LNCAP (cell line): ENCODE measurements at regions not wholly inside any gene's neighbourhood (a gene's known extent, or its start where the extent isn't known, plus 50 kb on each side); places are given as distances from the start of the nearest gene placed in this dataset.

Experiments used
- TF ChIP-seq, protein P1 (sequence below): fragments of 450-650 bp; IDR thresholded peaks from 2 replicates; pipeline ENCODE4 v1.5.1; 2017; ENCODE audit warnings: mild to moderate bottlenecking

DNA sequence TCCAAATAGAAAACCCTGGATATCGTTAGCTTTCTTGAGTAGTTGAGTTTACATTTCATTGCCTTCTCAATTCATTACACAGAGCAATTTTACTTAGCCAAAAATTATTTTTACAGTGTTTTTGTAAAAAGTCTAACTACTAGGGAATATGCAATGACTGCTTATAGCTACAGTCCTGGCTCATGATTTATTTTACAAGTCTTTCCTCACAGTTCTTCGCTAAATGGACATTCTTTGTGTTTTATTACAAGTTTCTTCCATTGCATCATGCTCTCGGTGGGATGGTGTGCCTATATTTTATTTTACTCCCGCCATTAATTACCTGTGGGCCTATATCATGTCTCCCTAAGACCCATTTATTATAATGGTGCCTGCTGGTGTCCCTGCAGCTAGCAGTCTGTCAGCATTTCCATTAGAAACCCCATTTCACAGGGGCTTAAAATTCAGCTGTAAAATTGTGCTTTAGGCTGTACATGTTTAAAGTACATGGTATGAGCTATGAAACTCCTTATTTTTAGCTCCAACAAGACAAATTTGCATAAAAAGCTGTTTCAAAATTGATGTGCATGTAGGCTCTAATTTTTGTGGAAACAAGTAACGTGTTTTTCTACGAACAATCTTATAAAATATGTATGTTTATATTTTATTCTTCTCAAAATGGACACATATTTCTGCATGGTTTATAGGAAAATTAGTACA is 227.4 kb downstream of the SLC7A11 start:
- TF ChIP-seq, protein P1, sequence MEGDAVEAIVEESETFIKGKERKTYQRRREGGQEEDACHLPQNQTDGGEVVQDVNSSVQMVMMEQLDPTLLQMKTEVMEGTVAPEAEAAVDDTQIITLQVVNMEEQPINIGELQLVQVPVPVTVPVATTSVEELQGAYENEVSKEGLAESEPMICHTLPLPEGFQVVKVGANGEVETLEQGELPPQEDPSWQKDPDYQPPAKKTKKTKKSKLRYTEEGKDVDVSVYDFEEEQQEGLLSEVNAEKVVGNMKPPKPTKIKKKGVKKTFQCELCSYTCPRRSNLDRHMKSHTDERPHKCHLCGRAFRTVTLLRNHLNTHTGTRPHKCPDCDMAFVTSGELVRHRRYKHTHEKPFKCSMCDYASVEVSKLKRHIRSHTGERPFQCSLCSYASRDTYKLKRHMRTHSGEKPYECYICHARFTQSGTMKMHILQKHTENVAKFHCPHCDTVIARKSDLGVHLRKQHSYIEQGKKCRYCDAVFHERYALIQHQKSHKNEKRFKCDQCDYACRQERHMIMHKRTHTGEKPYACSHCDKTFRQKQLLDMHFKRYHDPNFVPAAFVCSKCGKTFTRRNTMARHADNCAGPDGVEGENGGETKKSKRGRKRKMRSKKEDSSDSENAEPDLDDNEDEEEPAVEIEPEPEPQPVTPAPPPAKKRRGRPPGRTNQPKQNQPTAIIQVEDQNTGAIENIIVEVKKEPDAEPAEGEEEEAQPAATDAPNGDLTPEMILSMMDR = no peak

DNA sequence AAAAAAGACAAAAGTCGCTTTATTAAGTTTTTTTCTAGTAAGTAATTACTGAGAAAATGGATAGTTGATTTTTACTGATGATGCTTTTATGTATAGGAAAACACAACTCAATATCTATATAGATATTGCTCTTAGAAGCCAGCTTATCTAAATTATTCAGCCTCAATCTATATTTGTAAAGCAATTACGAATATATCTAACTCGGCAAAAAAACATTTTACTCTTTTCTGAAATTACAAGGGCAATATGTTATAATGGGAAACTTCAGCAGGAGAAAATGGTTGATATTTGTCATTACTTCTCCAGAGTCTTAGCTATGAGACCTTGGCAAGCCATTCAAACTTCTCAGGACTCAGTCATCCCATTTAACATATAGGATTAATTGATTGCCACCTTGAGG is 228.5 kb downstream of the SLC7A11 start:
- TF ChIP-seq, protein P1 = no peak

DNA sequence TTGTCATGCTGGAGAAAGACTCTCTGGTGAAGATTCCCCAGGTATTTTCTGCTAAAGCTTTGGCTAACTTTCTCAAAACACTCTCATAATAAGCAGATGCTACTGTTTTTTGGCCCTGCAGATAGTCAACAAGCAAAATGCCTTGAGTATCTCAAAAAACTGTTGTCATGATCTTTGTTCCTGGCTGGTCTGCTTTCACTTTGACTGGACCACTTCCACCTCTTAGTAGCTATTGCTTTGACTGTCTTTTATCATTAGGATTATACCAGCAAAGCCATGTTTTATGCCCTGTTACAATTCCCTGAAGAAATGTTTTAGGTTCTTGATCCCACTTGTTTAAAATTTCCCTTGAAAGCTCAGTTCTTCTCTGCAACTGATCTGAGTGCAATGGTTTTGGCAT is 231.5 kb downstream of the SLC7A11 start:
- TF ChIP-seq, protein P1 = no peak

DNA sequence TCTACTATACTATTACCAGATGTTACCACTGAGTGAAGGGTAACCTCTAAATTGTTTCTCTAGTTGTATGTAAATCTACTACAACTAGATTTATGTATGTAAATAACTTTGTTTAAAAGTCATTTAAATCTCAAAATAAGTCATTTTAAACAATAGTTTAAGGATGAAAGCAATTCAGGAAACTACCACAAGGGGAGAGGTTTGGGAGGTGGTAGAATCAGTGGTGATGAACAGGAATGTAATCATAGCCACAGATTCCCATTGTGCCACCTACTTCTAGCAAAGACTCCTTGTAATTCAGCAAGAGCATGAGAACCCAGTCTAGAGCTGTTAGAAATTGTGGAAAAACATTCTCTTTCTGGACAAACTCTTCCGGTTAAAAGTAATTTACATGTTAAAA is 234.6 kb downstream of the SLC7A11 start:
- TF ChIP-seq, protein P1 = no peak; the same call in 1 of the 2 replicates

DNA sequence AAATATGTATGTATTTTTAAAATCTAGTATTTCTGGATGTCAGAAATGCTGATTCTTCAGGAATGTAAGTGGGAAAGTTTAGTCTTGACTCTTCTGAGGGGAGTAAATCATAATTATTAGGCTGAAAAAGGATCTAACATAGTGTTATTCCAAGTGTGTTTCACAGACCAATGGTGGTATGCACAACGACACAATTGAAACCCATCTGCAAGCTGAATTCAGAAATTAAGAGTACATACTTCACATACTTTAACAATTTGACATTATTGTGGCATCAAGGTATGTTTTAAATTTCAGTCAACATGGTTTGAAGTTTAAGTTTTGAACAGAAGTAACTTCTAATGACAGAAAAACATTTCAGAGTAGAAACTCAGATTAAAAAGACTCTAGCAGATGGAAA is 236.7 kb downstream of the SLC7A11 start:
- TF ChIP-seq, protein P1 = no peak

DNA sequence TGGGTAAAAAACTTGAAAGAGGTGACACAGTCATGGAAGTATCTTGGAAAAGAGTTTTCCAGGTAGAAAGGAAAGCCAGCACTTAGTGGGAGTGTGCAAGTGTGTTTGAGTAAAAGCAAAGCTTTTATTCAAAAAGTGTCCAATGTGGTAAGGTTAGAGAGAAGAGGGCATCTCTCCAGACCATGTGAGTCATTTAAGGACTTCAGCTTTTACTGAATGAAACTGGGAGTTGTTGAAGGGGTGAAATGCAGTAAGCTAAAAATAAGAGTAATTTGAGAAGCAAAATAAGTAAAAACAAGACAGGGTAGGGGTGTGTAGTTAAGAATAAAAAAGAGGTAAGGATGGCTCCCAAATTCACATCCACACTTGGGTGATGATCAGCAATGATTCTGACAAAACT is 238.9 kb downstream of the SLC7A11 start:
- TF ChIP-seq, protein P1 = no peak

DNA sequence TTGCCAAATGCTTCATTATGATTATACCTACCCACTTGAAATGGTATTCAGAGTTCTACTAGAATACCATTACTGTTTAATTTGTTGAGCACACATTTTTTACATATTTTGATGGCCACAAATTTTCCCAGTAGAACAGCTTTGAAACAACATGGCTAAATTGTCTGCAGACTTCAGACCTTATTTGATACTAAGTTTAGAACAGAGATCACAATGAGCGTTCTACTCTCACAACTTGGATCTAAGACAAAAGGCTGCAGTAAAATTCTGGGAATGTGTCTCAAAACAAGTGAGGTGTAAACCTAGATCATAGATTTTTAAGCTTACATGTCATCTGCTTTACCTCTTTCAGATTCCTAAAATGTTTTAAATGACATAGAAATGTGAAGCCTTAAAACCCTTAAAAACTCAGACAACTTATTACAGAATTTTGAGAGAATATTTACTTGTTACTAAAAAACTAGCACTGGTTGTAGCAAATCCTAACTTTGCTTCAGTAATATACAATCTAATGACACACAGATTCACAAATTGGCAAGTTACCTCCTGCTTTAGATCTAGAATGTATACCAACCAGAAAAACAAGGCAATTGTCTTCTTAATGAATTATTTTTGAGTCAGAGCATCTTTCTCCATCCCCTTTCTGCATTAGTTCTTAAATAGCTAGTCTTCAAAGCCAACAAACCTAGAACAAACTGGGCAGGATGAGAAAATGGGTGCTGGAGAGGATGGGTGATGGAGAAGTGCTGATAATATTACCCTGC is 243.3 kb downstream of the SLC7A11 start:
- TF ChIP-seq, protein P1 = no peak
